H1 (cell line): ENCODE measurements at regions not wholly inside any gene's neighbourhood (a gene's known extent, or its start where the extent isn't known, plus 50 kb on each side); places are given as distances from the start of the nearest gene placed in this dataset.

ENCODE experiments used
- ATF2 ChIP-seq: IDR thresholded peaks from 2 replicates; pipeline ENCODE4 v1.6.1; 2012; ENCODE audit warnings: low read length, inconsistent platforms
- CBX8 ChIP-seq: fragments of 300-800, 300-1000 bp; sonication (generic); IDR thresholded peaks from 2 replicates; pipeline ENCODE4 v1.7.1; 2016; ENCODE audit warnings: low read depth, low read length, borderline replicate concordance
- EGR1 ChIP-seq: IDR thresholded peaks from 2 replicates; pipeline ENCODE4 v1.6.1; 2011; ENCODE audit warnings: low read depth, low read length, borderline replicate concordance
- EZH2 ChIP-seq: fragments of 200-600 bp; sonication (generic); IDR thresholded peaks from 2 replicates; pipeline ENCODE4 v1.7.1; 2012; ENCODE audit warnings: low read depth, mild to moderate bottlenecking, moderate library complexity, low read length, inconsistent platforms; ENCODE audit not compliant: severe bottlenecking
- JUND ChIP-seq: IDR thresholded peaks from 2 replicates; pipeline ENCODE4 v1.6.1; 2011; ENCODE audit warnings: mild to moderate bottlenecking, improper control_type of control experiment, low read length
- MAFK ChIP-seq: IDR thresholded peaks from 2 replicates; pipeline ENCODE4 v1.6.1; 2012; ENCODE audit warnings: low read depth, mild to moderate bottlenecking, improper control_type of control experiment, low read length
- RAD21 ChIP-seq, 2 experiments: IDR thresholded peaks in 1 of 2; conservative IDR thresholded peaks in 1 of 2; 2 replicates each; pipeline ENCODE4 v1.6.1; 2011; ENCODE audit warnings: low read depth in 2 of 2, low read length in 2 of 2, improper control_type of control experiment in 1 of 2, inconsistent platforms in 1 of 2, mild to moderate bottlenecking in 1 of 2, moderate library complexity in 1 of 2
- RFX5 ChIP-seq: IDR thresholded peaks from 2 replicates; pipeline ENCODE4 v1.6.1; 2011; ENCODE audit warnings: low read depth, low read length, improper control_type of control experiment, borderline replicate concordance
- SP1 ChIP-seq: IDR thresholded peaks from 2 replicates; pipeline ENCODE4 v1.6.1; 2011; ENCODE audit warnings: low read depth, low read length
- SRF ChIP-seq: IDR thresholded peaks from 2 replicates; pipeline ENCODE4 v1.6.1; 2011; ENCODE audit warnings: mild to moderate bottlenecking, low read depth, low read length, moderate library complexity

GRCh38 chr7:54869523-54869922, 110.5 kb upstream of the SEC61G start:
- no peak for TF ChIP-seq ATF2
- no peak for TF ChIP-seq EZH2
- no peak for TF ChIP-seq MAFK
- TF ChIP-seq JUND = no peak
- TF ChIP-seq CBX8 = no peak
- TF ChIP-seq RFX5 = no peak
- TF ChIP-seq RAD21 (IDR thresholded peaks at IDR 0.05 in 1 of 2, conservative IDR thresholded peaks at IDR 0.05 in 1 of 2; ENCODE audit: low read depth in 2 of 2, low read length in 2 of 2) = no peak
- TF ChIP-seq SP1 = no peak
- no peak for TF ChIP-seq EGR1
- no peak for TF ChIP-seq SRF
